Neural cell (in vitro differentiated cells): ENCODE measurements at regions not wholly inside any gene's neighbourhood (a gene's known extent, or its start where the extent isn't known, plus 50 kb on each side); places are given as distances from the start of the nearest gene placed in this dataset.

Source experiments
- EZH2 ChIP-seq: fragments of 200-600, 300-800 bp; shearing (Covaris generic), sonication (generic); IDR thresholded peaks from 2 replicates; pipeline ENCODE4 v1.6.1; 2014; ENCODE audit warnings: antibody characterized with exemption, low read length, borderline replicate concordance, mild to moderate bottlenecking; ENCODE audit not compliant: insufficient read depth, poor library complexity, severe bottlenecking
- MXI1 ChIP-seq: fragments of 450-650 bp; conservative IDR thresholded peaks from 2 replicates; pipeline ENCODE4 v1.6.1; 2014; ENCODE audit warnings: antibody characterized with exemption, mild to moderate bottlenecking; ENCODE audit not compliant: poor library complexity, severe bottlenecking
- POLR2AphosphoS5 ChIP-seq: IDR thresholded peaks from 2 replicates; pipeline ENCODE4 v1.6.1; 2012
- TAF1 ChIP-seq: IDR thresholded peaks from 2 replicates; pipeline ENCODE4 v1.6.1; 2012; ENCODE audit warnings: low read depth
- TF ChIP-seq, protein P1 (sequence below): fragments of 450-650 bp; IDR thresholded peaks from 2 replicates; pipeline ENCODE4 v1.5.1; 2014; ENCODE audit warnings: antibody characterized with exemption, mild to moderate bottlenecking, moderate library complexity; ENCODE audit not compliant: poor library complexity, severe bottlenecking
- TF ChIP-seq, protein P2 (sequence below): IDR thresholded peaks from 2 replicates; pipeline ENCODE4 v1.6.1; 2012; ENCODE audit warnings: borderline replicate concordance

DNA sequence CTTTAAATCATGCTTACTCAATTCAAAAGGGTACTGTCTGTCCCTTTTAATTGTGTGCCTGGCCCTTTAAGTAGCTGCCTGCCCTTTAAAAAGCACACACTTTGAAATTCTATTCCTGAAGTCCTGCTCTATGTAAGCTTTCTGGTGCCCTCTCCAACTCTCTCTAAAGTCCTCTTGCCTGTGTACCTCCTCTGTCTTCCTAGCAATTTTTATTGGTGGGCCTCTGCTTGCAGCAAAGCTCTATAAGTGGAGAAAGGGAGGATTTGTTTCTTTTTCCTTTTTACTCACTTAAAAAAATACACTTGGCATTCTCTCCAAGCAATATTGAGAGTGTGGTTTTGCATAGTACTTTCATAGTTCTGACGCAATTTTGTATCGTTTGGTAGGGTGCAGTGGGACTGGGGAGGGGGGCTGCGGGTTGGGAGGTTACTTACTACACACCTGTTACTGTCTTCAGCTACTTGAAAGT is 135.4 kb downstream of the LMO4 start:
- TF ChIP-seq, protein P1, sequence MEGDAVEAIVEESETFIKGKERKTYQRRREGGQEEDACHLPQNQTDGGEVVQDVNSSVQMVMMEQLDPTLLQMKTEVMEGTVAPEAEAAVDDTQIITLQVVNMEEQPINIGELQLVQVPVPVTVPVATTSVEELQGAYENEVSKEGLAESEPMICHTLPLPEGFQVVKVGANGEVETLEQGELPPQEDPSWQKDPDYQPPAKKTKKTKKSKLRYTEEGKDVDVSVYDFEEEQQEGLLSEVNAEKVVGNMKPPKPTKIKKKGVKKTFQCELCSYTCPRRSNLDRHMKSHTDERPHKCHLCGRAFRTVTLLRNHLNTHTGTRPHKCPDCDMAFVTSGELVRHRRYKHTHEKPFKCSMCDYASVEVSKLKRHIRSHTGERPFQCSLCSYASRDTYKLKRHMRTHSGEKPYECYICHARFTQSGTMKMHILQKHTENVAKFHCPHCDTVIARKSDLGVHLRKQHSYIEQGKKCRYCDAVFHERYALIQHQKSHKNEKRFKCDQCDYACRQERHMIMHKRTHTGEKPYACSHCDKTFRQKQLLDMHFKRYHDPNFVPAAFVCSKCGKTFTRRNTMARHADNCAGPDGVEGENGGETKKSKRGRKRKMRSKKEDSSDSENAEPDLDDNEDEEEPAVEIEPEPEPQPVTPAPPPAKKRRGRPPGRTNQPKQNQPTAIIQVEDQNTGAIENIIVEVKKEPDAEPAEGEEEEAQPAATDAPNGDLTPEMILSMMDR: no peak
- TF ChIP-seq MXI1 (no peak), EZH2 (no peak), POLR2AphosphoS5 (no peak), TAF1 (no peak)
- TF ChIP-seq, protein P2, sequence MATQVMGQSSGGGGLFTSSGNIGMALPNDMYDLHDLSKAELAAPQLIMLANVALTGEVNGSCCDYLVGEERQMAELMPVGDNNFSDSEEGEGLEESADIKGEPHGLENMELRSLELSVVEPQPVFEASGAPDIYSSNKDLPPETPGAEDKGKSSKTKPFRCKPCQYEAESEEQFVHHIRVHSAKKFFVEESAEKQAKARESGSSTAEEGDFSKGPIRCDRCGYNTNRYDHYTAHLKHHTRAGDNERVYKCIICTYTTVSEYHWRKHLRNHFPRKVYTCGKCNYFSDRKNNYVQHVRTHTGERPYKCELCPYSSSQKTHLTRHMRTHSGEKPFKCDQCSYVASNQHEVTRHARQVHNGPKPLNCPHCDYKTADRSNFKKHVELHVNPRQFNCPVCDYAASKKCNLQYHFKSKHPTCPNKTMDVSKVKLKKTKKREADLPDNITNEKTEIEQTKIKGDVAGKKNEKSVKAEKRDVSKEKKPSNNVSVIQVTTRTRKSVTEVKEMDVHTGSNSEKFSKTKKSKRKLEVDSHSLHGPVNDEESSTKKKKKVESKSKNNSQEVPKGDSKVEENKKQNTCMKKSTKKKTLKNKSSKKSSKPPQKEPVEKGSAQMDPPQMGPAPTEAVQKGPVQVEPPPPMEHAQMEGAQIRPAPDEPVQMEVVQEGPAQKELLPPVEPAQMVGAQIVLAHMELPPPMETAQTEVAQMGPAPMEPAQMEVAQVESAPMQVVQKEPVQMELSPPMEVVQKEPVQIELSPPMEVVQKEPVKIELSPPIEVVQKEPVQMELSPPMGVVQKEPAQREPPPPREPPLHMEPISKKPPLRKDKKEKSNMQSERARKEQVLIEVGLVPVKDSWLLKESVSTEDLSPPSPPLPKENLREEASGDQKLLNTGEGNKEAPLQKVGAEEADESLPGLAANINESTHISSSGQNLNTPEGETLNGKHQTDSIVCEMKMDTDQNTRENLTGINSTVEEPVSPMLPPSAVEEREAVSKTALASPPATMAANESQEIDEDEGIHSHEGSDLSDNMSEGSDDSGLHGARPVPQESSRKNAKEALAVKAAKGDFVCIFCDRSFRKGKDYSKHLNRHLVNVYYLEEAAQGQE: no peak
